ENCODE measurements at regions not wholly inside any gene's neighbourhood (a gene's known extent, or its start where the extent isn't known, plus 50 kb on each side); places are given as distances from the start of the nearest gene placed in this dataset.

GRCh38 chr15:29532296-29532695 lies 262.7 kb upstream of the NSMCE3 start:
- TF ChIP-seq CTCF (IDR thresholded peaks at IDR 0.05) (no peak), EZH2phosphoT487 (IDR thresholded peaks at IDR 0.05) (no peak)
